Endothelial cell of umbilical vein (primary cell): ENCODE measurements at regions not wholly inside any gene's neighbourhood (a gene's known extent, or its start where the extent isn't known, plus 50 kb on each side); places are given as distances from the start of the nearest gene placed in this dataset.

Experiments
- BruUV-seq: library from RNA; stranded (reverse); fragments of 400-500 nt; replicated peaks from 2 replicates; lab custom pipeline; 2021; lab: Mats Ljungman, UMichigan
- CTCF ChIA-PET: fragments of 300-600, 350-600 bp; sonication (Branson Sonifier 250); formaldehyde crosslinking; loops from one replicate; lab custom pipeline; 2021; ENCODE audit warnings: antibody characterized with exemption, inconsistent platforms; lab: Charles Lee
- POLR2A ChIA-PET: fragments of 300-600, 350-600 bp; sonication (Branson Sonifier 250); formaldehyde crosslinking; loops from one replicate; lab custom pipeline; 2021; ENCODE audit warnings: antibody characterized with exemption, inconsistent platforms; lab: Charles Lee
- DNase-seq: peaks from one replicate; pipeline ENCODE4 v3.0.0-alpha.2; 2011; ENCODE audit warnings: low read depth, low spot score
- FAIRE-seq: peaks from 2 replicates; lab custom pipeline; 2011; peaks lifted over from hg19 to GRCh38; lab: Jason Lieb, UNC
- H2AFZ ChIP-seq: 2 replicates; pipeline ENCODE4 v1.6.0; 2012; ENCODE audit warnings: low read depth, low read length, control low read depth, inconsistent platforms
- H3K27ac ChIP-seq: 2 replicates; pipeline ENCODE4 v1.5.1; 2011; ENCODE audit warnings: low read depth, mild to moderate bottlenecking, control low read depth, low read length, moderate library complexity; ENCODE audit not compliant: insufficient read depth
- H3K27me3 ChIP-seq, 2 experiments: 2 replicates each; pipeline versions ENCODE4 v1.6.0 to v1.6.1; 2011; ENCODE audit warnings: low read length in 2 of 2, mixed read lengths in 1 of 2; ENCODE audit not compliant: control insufficient read depth in 2 of 2, insufficient read depth in 2 of 2
- H3K36me3 ChIP-seq, 2 experiments: 2 replicates in 1 of 2; 3 replicates in 1 of 2; pipeline ENCODE4 v1.5.1; 2011; ENCODE audit warnings: low read length in 2 of 2, mild to moderate bottlenecking in 1 of 2, moderate library complexity in 1 of 2; ENCODE audit not compliant: control insufficient read depth in 2 of 2, insufficient read depth in 2 of 2; ENCODE audit errors: extremely low read depth in 1 of 2
- H3K4me1 ChIP-seq: 3 replicates; pipeline ENCODE4 v1.5.1; 2011; ENCODE audit warnings: mild to moderate bottlenecking, low read length; ENCODE audit not compliant: control insufficient read depth, insufficient read depth; ENCODE audit errors: extremely low read depth
- H3K4me2 ChIP-seq: 2 replicates; pipeline ENCODE4 v1.6.1; 2011; ENCODE audit warnings: low read length, control low read depth, mixed read lengths; ENCODE audit not compliant: insufficient read depth
- H3K4me3 ChIP-seq, 3 experiments: fragments of 200-600 bp in 1 of 3; sonication (generic), shearing (Covaris generic) in 1 of 3; replicated peaks in 1 of 3; 2 replicates each; pipeline ENCODE4 v1.5.1; 2011 to 2016; ENCODE audit warnings: control low read depth in 3 of 3, low read length in 3 of 3, mild to moderate bottlenecking in 2 of 3, inconsistent platforms in 1 of 3, low read depth in 1 of 3, moderate library complexity in 1 of 3; ENCODE audit not compliant: insufficient read depth in 1 of 3
- H3K79me2 ChIP-seq: 2 replicates; pipeline ENCODE4 v1.6.0; 2012; ENCODE audit warnings: low read length, inconsistent platforms; ENCODE audit not compliant: control insufficient read depth, insufficient read depth
- H3K9ac ChIP-seq: replicated peaks from 2 replicates; pipeline ENCODE3; 2011; ENCODE audit warnings: low read length, control low read depth; ENCODE audit not compliant: insufficient read depth; ENCODE audit errors: extremely low read depth
- H3K9me1 ChIP-seq: replicated peaks from 3 replicates; pipeline ENCODE4 v1.6.0; 2011; ENCODE audit warnings: mild to moderate bottlenecking, low read length; ENCODE audit not compliant: control insufficient read depth, insufficient read depth; ENCODE audit errors: extremely low read depth
- H3K9me3 ChIP-seq: replicated peaks from 2 replicates; pipeline ENCODE4 v1.5.1; 2012; ENCODE audit warnings: low read length, inconsistent platforms; ENCODE audit not compliant: control insufficient read depth, insufficient read depth
- H4K20me1 ChIP-seq: replicated peaks from 2 replicates; pipeline ENCODE3; 2011; ENCODE audit warnings: mild to moderate bottlenecking, low read length; ENCODE audit not compliant: control insufficient read depth, insufficient read depth; ENCODE audit errors: extremely low read depth
- CTCF ChIP-seq, 2 donors: IDR thresholded peaks; 1 replicate in 1 of 2; 2 replicates in 1 of 2; pipeline ENCODE4 v1.5.1; 2011; ENCODE audit warnings: low read length in 2 of 2, mild to moderate bottlenecking in 2 of 2, moderate library complexity in 2 of 2, control low read depth in 1 of 2, inconsistent platforms in 1 of 2, low read depth in 1 of 2; ENCODE audit not compliant: insufficient read depth in 1 of 2; ENCODE audit errors: extremely low read depth in 1 of 2
- EZH2 ChIP-seq: IDR thresholded peaks from 2 replicates; pipeline ENCODE4 v1.6.1; 2012; ENCODE audit warnings: borderline replicate concordance, low read depth, mild to moderate bottlenecking, moderate library complexity, low read length, inconsistent platforms; ENCODE audit not compliant: severe bottlenecking
- FOS ChIP-seq: IDR thresholded peaks from 2 replicates; pipeline ENCODE4 v1.6.1; 2011; ENCODE audit warnings: mild to moderate bottlenecking, low read length, moderate library complexity, borderline replicate concordance; ENCODE audit not compliant: insufficient read depth
- GATA2 ChIP-seq: IDR thresholded peaks from 2 replicates; pipeline ENCODE4 v1.7.0; 2011; ENCODE audit warnings: low read depth, mild to moderate bottlenecking, moderate library complexity, mixed read lengths, low read length; ENCODE audit not compliant: insufficient read length, insufficient read depth
- JUN ChIP-seq: IDR thresholded peaks from 2 replicates; pipeline ENCODE4 v1.6.1; 2011; ENCODE audit warnings: borderline replicate concordance, low read depth; ENCODE audit not compliant: insufficient read length, insufficient read depth
- MAX ChIP-seq: IDR thresholded peaks from 2 replicates; pipeline ENCODE4 v1.6.1; 2011; ENCODE audit not compliant: insufficient read depth, insufficient read length
- MYC ChIP-seq: IDR thresholded peaks from one replicate; pipeline ENCODE4 v1.6.1; 2011; ENCODE audit warnings: mild to moderate bottlenecking, low read depth, low read length
- POLR2A ChIP-seq: IDR thresholded peaks from 2 replicates; pipeline ENCODE4 v1.6.1; 2012; ENCODE audit warnings: low read depth, mild to moderate bottlenecking, control low read depth, low read length
- POLR2AphosphoS5 ChIP-seq: IDR thresholded peaks from 2 replicates; pipeline ENCODE4 v1.6.1; 2012; ENCODE audit warnings: low read depth, mild to moderate bottlenecking, control low read depth, low read length, moderate library complexity; ENCODE audit not compliant: insufficient read depth
- dilution Hi-C: fragments of 300-500 bp; cut with MboI; formaldehyde crosslinking; loops from one replicate; pipeline ENCODE4 v1.15.0; 2019; ENCODE audit warnings: low sequenced_read_pairs; ENCODE audit not compliant: extremely low pct_ligation_motif_present
- intact Hi-C: fragments of 100-400 bp; cut with micrococcal nuclease; formaldehyde crosslinking; loops from one replicate; pipeline ENCODE4 v1.10.0; 2022

GRCh38 chrY:19321701-19322100, 422.8 kb downstream of the KDM5D start:
- H3K4me3 ChIP-seq, result no peak overlapping the region
- no peak overlapping the region for H3K9ac ChIP-seq
- no peaks in the 10 kb centered on the region for H3K79me2 ChIP-seq
- FAIRE-seq (no peak), DNase-seq (no peak)
- H3K9me1 ChIP-seq, result no peaks in the 10 kb centered on the region
- no TSS peak for BruUV-seq
- H3K27me3 ChIP-seq, result no peaks in the 10 kb centered on the region
- H3K27ac ChIP-seq, result no peak overlapping the region
- POLR2A ChIA-PET, result no interaction called here
- no peaks in the 10 kb centered on the region for H4K20me1 ChIP-seq
- H2AFZ ChIP-seq, result no peak overlapping the region
- H3K36me3 ChIP-seq, result no peaks in the 10 kb centered on the region
- no peak overlapping the region for H3K4me2 ChIP-seq
- dilution Hi-C loops (no loop called here), intact Hi-C loops (no loop called here)
- H3K4me1 ChIP-seq, result no peaks in the 10 kb centered on the region
- CTCF ChIA-PET, result no interaction called here
- H3K9me3 ChIP-seq, result no peaks in the 10 kb centered on the region
- no peak for TF ChIP-seq POLR2AphosphoS5
- no peak for TF ChIP-seq POLR2A
- TF ChIP-seq MYC, result no peak
- no peak for TF ChIP-seq FOS
- no peak for TF ChIP-seq EZH2
- no peak for TF ChIP-seq JUN
- TF ChIP-seq MAX, result no peak
- TF ChIP-seq CTCF (IDR thresholded peaks at IDR 0.05; ENCODE audit: extremely low read depth in 1 of 2, insufficient read depth in 1 of 2, low read depth in 1 of 2, low read length in 2 of 2), result no peak
- TF ChIP-seq GATA2, result no peak
